HepG2 (cell line): ENCODE measurements at regions not wholly inside any gene's neighbourhood (a gene's known extent, or its start where the extent isn't known, plus 50 kb on each side); places are given as distances from the start of the nearest gene placed in this dataset.

Source experiments
- ATAC-seq: fragments of 200-7000 bp; cut with Tn5 transposase; 3 replicates; pipeline ENCODE4 v1.9.1; 2020; ENCODE audit warnings: mild to moderate bottlenecking, moderate library complexity
- BruUV-seq: library from RNA; stranded (reverse); fragments of 400-500 nt; replicated peaks from 2 replicates; lab custom pipeline; 2021; lab: Mats Ljungman, UMichigan
- CTCF ChIA-PET: fragments of 300-600 bp; formaldehyde crosslinking; extraction: SDS; loops from one replicate; lab custom pipeline; 2021; ENCODE audit warnings: low total read pairs, inconsistent platforms, low intra/inter-chr PET ratio; lab: Yijun Ruan, JAX
- POLR2A ChIA-PET: fragments of 350-600 bp; sonication (Branson Sonifier 250); formaldehyde crosslinking; loops from one replicate; lab custom pipeline; 2020; ENCODE audit warnings: antibody characterized with exemption, inconsistent platforms; lab: Yijun Ruan, JAX
- DNase-seq: peaks from one replicate; pipeline ENCODE4 v3.0.0-alpha.2; 2015; ENCODE audit warnings: low spot score
- FAIRE-seq: peaks from 3 replicates; lab custom pipeline; 2011; peaks lifted over from hg19 to GRCh38; lab: Jason Lieb, UNC
- H2AFZ ChIP-seq: one replicate; pipeline ENCODE4 v1.6.1; 2011; ENCODE audit warnings: low read length, inconsistent platforms
- H3K27ac ChIP-seq: fragments of 300-600 bp; 3 replicates; pipeline ENCODE4 v1.8.0; 2011; ENCODE audit warnings: mixed run types, mild to moderate bottlenecking, mixed read lengths, low read length, inconsistent platforms; ENCODE audit not compliant: insufficient read depth; ENCODE audit errors: extremely low read length
- H3K27me3 ChIP-seq, 2 experiments: fragments of 200-600 bp in 1 of 2; 2 replicates in 1 of 2; 3 replicates in 1 of 2; pipeline versions ENCODE4 v1.6.0 to v1.8.0; 2011; ENCODE audit warnings: low read length in 2 of 2, mild to moderate bottlenecking in 2 of 2, moderate library complexity in 2 of 2, inconsistent platforms in 1 of 2; ENCODE audit not compliant: insufficient read depth in 2 of 2, control insufficient read depth in 1 of 2
- H3K36me3 ChIP-seq, 2 experiments: fragments of 200-600 bp in 1 of 2; replicated peaks in 1 of 2; 2 replicates in 1 of 2; 3 replicates in 1 of 2; pipeline versions ENCODE4 v1.5.1 to v1.8.0; 2011; ENCODE audit warnings: low read length in 2 of 2, inconsistent platforms in 1 of 2; ENCODE audit not compliant: insufficient read depth in 2 of 2, control insufficient read depth in 1 of 2
- H3K4me1 ChIP-seq: 2 replicates; pipeline ENCODE4 v1.5.1; 2012; ENCODE audit warnings: low read length, inconsistent platforms; ENCODE audit not compliant: insufficient read depth
- H3K4me2 ChIP-seq: 2 replicates; pipeline ENCODE4 v1.6.0; 2011; ENCODE audit warnings: low read depth, low read length, inconsistent platforms
- H3K4me3 ChIP-seq, 3 experiments: fragments of 200-600 bp in 1 of 3; sonication (generic), shearing (Covaris generic) in 1 of 3; replicated peaks in 1 of 3; 2 replicates each; pipeline ENCODE4 v1.5.1; 2011 to 2016; ENCODE audit warnings: low read length in 3 of 3, inconsistent platforms in 2 of 3, low read depth in 2 of 3, mild to moderate bottlenecking in 2 of 3, control low read depth in 1 of 3, mixed read lengths in 1 of 3; ENCODE audit not compliant: insufficient read depth in 1 of 3
- H3K79me2 ChIP-seq: one replicate; pipeline ENCODE4 v1.6.1; 2011; ENCODE audit warnings: low read length, inconsistent platforms; ENCODE audit not compliant: insufficient read depth
- H3K9ac ChIP-seq: 2 replicates; pipeline ENCODE4 v1.6.0; 2011; ENCODE audit warnings: mild to moderate bottlenecking, low read depth, low read length, inconsistent platforms; ENCODE audit not compliant: insufficient read depth
- H3K9me3 ChIP-seq: 2 replicates; pipeline ENCODE4 v1.5.1; 2012; ENCODE audit warnings: mild to moderate bottlenecking, low read length
- H4K20me1 ChIP-seq: 2 replicates; pipeline ENCODE4 v1.6.0; 2011; ENCODE audit warnings: inconsistent platforms, mild to moderate bottlenecking, low read length, moderate library complexity; ENCODE audit not compliant: insufficient read depth
- CC2D1A ChIP-seq: sonication (generic); formaldehyde crosslinking; IDR thresholded peaks from 2 replicates; pipeline ENCODE4 v1.8.1; 2023; ENCODE audit warnings: mild to moderate bottlenecking, missing genetic modification reagents
- CHCHD3 ChIP-seq: sonication (generic); formaldehyde crosslinking; IDR thresholded peaks from 2 replicates; pipeline ENCODE4 v1.8.0; 2022; ENCODE audit warnings: mild to moderate bottlenecking, missing genetic modification reagents, moderate library complexity
- FOXM1 ChIP-seq: sonication (generic); formaldehyde crosslinking; IDR thresholded peaks from 2 replicates; pipeline ENCODE4 v1.5.0; 2020; ENCODE audit warnings: missing genetic modification reagents
- HDAC6 ChIP-seq: fragments of 200-600 bp; sonication (generic); IDR thresholded peaks from 2 replicates; pipeline ENCODE4 v1.7.0; 2017; ENCODE audit warnings: mild to moderate bottlenecking, antibody characterized with exemption, low read length, low read depth
- HNRNPK ChIP-seq: fragments of 200-400 bp; formaldehyde crosslinking; IDR thresholded peaks from 2 replicates; pipeline ENCODE4 v1.6.1; 2018; ENCODE audit warnings: low read length, low read depth, moderate library complexity, mild to moderate bottlenecking; ENCODE audit not compliant: poor library complexity, severe bottlenecking
- LCORL ChIP-seq, 2 experiments: fragments of 450-650 bp in 1 of 2; sonication (generic) in 1 of 2; formaldehyde crosslinking in 1 of 2; IDR thresholded peaks; 2 replicates each; pipeline versions ENCODE4 v1.5.0 to v1.6.1; 2017 to 2020; ENCODE audit warnings: antibody characterized with exemption in 1 of 2, missing genetic modification reagents in 1 of 2
- SIN3A ChIP-seq: IDR thresholded peaks from 2 replicates; pipeline ENCODE4 v1.6.1; 2011; ENCODE audit warnings: low read depth, mild to moderate bottlenecking, control low read depth, low read length, borderline replicate concordance
- YEATS2 ChIP-seq: sonication (generic); formaldehyde crosslinking; IDR thresholded peaks from 2 replicates; pipeline ENCODE4 v1.4.0; 2020; ENCODE audit warnings: missing genetic modification reagents, borderline replicate concordance
- ZBTB4 ChIP-seq: sonication (generic); formaldehyde crosslinking; IDR thresholded peaks from 2 replicates; pipeline ENCODE4 v1.4.0; 2020; ENCODE audit warnings: missing genetic modification reagents, mild to moderate bottlenecking, borderline replicate concordance
- ZNF121 ChIP-seq: sonication (generic); formaldehyde crosslinking; IDR thresholded peaks from 2 replicates; pipeline ENCODE4 v1.5.0; 2020; ENCODE audit warnings: mild to moderate bottlenecking, missing genetic modification reagents
- ZNF350 ChIP-seq: sonication (generic); formaldehyde crosslinking; IDR thresholded peaks from 2 replicates; pipeline ENCODE4 v1.4.0; 2020; ENCODE audit warnings: mild to moderate bottlenecking, low read depth, missing genetic modification reagents, borderline replicate concordance
- ZNF468 ChIP-seq: sonication (generic); formaldehyde crosslinking; IDR thresholded peaks from 2 replicates; pipeline ENCODE4 v1.8.0; 2022; ENCODE audit warnings: mild to moderate bottlenecking, moderate library complexity, missing genetic modification reagents
- ZNF678 ChIP-seq: sonication (generic); formaldehyde crosslinking; IDR thresholded peaks from 2 replicates; pipeline ENCODE4 v1.4.0; 2020; ENCODE audit warnings: mild to moderate bottlenecking, missing genetic modification reagents
- ZNF747 ChIP-seq: sonication (generic); formaldehyde crosslinking; IDR thresholded peaks from 2 replicates; pipeline ENCODE4 v1.8.1; 2023; ENCODE audit warnings: missing genetic modification reagents, mild to moderate bottlenecking, borderline replicate concordance
- WGBS: methylation state at CpG from one replicate; pipeline ENCODE4 v1.1.6; 2017; ENCODE audit warnings: low lambda C conversion rate; 5-methylcytosine and 5-hydroxymethylcytosine counted together
- in situ Hi-C: cut with HindIII; loops from 2 replicates; pipeline ENCODE4 v1.10.0; 2017; ENCODE audit warnings: low pct_unique_long_range_greater_than_20kb; ENCODE audit not compliant: extremely low pct_ligation_motif_present
- intact Hi-C: fragments of 100-400 bp; cut with micrococcal nuclease; formaldehyde crosslinking; loops from one replicate; pipeline ENCODE4 v1.10.0; 2022; ENCODE audit not compliant: unreplicated experiment
- TF ChIP-seq, protein P1 (sequence below): IDR thresholded peaks from 2 replicates; pipeline ENCODE4 v1.6.1; 2016; ENCODE audit warnings: low read depth

- H3K79me2 ChIP-seq = no peaks in the 10 kb centered on the region
- intact Hi-C loops (no loop called here), in situ Hi-C loops (no loop called here)
- H3K4me2 ChIP-seq = no peak overlapping the region
- H3K4me3 ChIP-seq = no peak overlapping the region
- BruUV-seq = no TSS peak
- ATAC-seq (no peak), FAIRE-seq (no peak), DNase-seq (no peak)
- H3K4me1 ChIP-seq = no peaks in the 10 kb centered on the region
- H3K27ac ChIP-seq = no peak overlapping the region
- no peaks in the 10 kb centered on the region for H3K27me3 ChIP-seq
- no peaks in the 10 kb centered on the region for H4K20me1 ChIP-seq
- peaks cover 71% of the 10 kb centered on the region for H3K9me3 ChIP-seq
- 6% methylated on average over 3 of the region's 3 CpGs for WGBS
- TF ChIP-seq HNRNPK (no peak), CC2D1A (CRISPR knock-in tag) (no peak), LCORL (IDR thresholded peaks at IDR 0.05) (peak; percentile 74), LCORL (CRISPR knock-in tag; IDR thresholded peaks at IDR 0.05) (no peak)
- no peaks in the 10 kb centered on the region for H3K36me3 ChIP-seq
- H2AFZ ChIP-seq = no peak overlapping the region
- POLR2A ChIA-PET = no interaction called here
- no peak overlapping the region for H3K9ac ChIP-seq
- CTCF ChIA-PET = no interaction called here
Measured at GRCh38 chr13:54018485-54018884, 989.9 kb downstream of the OLFM4 start.

- no peak overlapping the region for H2AFZ ChIP-seq
- no peak overlapping the region for H3K4me2 ChIP-seq
- no peak overlapping the region for H3K4me3 ChIP-seq
- ChIA-PET POLR2A (no interaction called here), CTCF (no interaction called here)
- peaks cover 89% of the 10 kb centered on the region for H3K9me3 ChIP-seq
- H3K9ac ChIP-seq = no peak overlapping the region
- WGBS = no CpG with 5 or more reads among the region's 1 CpG
- no peak overlapping the region for H3K27ac ChIP-seq
- intact Hi-C loops (no loop called here), in situ Hi-C loops (no loop called here)
- FAIRE-seq = no peak
- no peaks in the 10 kb centered on the region for H3K36me3 ChIP-seq
- ATAC-seq = no peak
- no peaks in the 10 kb centered on the region for H3K4me1 ChIP-seq
- no TSS peak for BruUV-seq
- DNase-seq = no peak
- H3K79me2 ChIP-seq = no peaks in the 10 kb centered on the region
- H3K27me3 ChIP-seq = no peaks in the 10 kb centered on the region
- no peaks in the 10 kb centered on the region for H4K20me1 ChIP-seq
- TF ChIP-seq CHCHD3 (CRISPR knock-in tag) (no peak), ZNF678 (CRISPR knock-in tag) (no peak), SIN3A (no peak), FOXM1 (CRISPR knock-in tag) (no peak), YEATS2 (CRISPR knock-in tag) (no peak), ZNF468 (no peak), ZBTB4 (CRISPR knock-in tag) (no peak), HDAC6 (no peak), ZNF121 (CRISPR knock-in tag) (no peak), ZNF350 (CRISPR knock-in tag) (no peak), ZNF747 (CRISPR knock-in tag) (no peak)
- TF ChIP-seq, protein P1, sequence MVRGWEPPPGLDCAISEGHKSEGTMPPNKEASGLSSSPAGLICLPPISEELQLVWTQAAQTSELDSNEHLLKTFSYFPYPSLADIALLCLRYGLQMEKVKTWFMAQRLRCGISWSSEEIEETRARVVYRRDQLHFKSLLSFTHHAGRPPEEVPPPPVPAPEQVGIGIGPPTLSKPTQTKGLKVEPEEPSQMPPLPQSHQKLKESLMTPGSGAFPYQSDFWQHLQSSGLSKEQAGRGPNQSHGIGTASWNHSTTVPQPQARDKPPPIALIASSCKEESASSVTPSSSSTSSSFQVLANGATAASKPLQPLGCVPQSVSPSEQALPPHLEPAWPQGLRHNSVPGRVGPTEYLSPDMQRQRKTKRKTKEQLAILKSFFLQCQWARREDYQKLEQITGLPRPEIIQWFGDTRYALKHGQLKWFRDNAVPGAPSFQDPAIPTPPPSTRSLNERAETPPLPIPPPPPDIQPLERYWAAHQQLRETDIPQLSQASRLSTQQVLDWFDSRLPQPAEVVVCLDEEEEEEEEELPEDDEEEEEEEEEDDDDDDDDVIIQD (CRISPR knock-in tag) = no peak
Measured at GRCh38 chr13:54029226-54029625, 1000.6 kb downstream of the OLFM4 start.
